Bone marrow (tissue), 2 donors: ENCODE measurements at regions not wholly inside any gene's neighbourhood (a gene's known extent, or its start where the extent isn't known, plus 50 kb on each side); places are given as distances from the start of the nearest gene placed in this dataset.
"Not testable (repeated sequence)": the region's sequence is repeated elsewhere in the genome, so short reads cannot be mapped to it uniquely, and the experiment has no call there.

Experiments
- DNase-seq, 2 donors: peaks; one replicate each; lab custom pipeline; 2025; lab: John Stamatoyannopoulos, UW

DNA sequence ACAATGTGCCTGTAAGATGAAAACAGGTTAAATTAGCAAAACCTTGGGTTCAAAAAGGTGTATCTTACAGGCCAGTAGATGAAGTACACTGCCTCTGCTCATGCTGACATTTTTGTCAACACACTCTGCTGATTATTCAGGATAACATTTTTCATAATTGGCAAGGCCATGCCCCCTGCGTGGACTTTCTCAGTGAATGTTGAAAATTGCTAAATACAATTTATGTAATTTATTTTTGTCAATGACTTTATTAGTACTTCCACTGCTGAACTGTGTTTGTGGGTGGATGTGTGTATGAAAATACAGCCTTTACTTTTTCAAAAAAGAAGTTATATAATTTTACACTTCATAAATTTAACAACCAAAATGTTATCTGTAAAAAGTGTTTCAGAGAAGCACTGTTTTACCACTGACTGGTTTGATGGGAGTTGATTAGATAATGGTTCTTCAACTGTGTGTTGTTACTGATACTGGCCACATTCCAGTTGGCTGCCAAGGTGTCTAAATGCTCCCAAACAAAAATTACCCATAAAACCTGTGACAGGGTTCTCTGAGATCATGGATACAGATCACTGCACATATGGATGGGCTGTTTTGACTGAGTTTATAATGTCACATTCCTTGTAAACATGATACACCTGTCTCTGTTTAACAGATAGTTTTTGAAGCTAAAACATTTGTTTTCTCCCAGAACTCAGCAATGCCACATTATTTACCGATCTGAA is 151.9 kb upstream of the SLC7A11 start:
- no peak for DNase-seq

DNA sequence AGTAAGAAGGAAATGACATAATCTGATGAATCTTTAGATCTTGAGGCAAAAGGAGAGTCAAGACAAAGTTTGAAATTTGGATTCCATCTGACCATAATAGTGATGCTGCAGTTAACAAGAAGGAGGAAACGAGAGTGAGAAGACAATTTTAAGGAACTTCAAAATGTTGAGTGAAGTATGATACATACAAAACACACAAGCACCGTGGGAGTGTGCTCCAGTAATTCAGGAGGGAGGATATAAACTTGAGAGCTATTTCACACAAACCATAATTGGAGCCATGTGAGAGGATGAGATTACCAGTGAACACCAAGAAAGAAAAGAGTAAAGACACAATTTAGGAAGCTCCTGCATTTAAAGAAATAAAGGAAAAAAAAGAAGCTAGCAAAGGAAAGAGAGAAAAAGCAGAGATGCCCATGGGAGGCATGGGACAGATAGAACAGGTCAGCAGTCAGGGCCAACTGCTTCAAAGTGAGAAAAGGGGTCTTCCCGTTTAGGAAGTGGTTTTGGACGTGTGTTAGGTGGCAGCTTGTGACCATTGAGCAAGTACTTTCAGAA is 150.7 kb upstream of the SLC7A11 start:
- no peak for DNase-seq

DNA sequence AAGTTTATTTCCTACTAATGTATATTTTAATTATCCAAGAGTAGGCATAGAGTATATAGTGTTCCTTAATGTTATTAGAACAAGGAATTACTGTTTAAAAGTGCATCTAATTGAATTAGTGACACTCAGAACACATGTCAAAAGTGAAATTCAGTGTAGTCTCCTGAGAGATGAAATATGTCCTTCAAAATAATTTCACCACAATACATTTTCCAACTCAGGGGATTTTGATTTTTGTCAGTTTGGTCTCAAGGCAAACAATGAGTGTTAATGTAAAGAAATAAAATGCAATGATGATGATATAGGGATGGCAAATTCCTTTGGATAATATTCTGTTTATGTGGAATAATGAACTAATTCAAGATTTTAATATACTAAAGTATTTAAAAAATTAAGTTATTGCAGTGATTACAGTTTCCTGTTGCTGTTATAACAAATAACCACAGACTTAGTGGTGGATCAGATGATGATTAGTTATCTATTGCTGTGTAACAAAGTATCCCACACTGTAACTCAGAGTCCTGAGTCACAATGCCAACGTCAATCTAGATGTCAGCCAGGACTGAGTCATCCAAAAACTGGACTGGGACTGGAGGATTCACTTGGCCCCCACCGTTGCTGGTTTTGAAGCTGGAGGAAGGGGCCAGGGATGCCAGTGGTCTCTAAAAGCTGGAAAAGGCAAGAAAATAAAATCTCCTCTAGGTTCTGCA is 148.0 kb upstream of the SLC7A11 start:
- DNase-seq, result peak in 1 of 2 donors; percentile 12

DNA sequence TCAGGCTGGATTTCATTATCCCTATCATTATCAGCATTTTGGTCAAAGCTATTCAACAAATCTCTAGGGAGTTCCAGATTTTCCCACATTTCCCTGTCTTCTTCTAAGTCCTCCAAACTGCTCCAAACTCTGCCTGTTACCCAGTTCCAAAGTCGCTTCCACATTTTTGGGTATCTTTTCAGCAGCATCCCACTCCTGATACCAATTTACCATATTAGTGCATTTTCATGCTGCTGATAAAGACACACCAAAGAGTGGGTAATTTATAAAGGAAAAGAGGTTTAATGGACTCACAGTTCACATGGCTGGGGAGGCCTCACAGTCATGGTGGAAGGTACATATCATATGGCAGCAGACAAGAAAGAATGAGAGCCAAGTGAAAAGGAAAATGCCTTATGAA is 132.8 kb upstream of the SLC7A11 start:
- no peak for DNase-seq

DNA sequence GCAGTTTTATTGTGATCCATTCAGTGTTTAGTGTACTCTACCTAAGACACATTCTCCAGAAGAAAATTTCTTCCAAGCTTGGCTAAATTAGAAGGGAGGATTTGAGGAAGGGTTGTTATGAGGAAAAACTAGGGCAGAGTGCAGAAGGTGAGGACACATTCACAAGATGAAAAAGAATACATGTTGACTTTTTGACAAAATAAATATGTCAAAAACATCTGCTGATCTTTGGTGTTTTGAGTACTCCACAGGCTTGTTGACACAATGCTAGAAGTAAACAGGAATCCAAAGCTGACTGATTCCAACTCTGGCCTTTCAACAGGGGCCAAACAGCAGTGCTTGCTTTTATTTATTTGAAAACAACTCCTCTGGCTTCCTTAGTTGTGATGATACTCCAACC is 125.8 kb upstream of the SLC7A11 start:
- no peak for DNase-seq

DNA sequence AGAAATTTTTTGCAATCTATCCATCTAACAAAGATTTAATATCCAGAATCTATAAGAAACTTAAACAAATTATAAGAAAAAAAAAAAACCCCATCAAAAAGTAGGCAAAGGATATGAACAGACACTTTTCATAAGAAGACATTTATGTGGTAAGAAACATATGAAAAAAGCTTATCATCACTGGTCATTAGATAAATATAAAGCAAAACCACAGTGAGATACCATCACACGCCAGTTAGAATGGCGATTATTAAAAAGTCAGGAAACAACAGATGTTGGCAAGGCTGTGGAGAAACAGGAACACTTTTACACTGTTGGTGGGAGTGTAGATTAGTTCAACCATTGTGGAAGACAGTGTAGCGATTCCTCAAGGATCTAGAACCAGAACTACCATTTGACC is 110.3 kb upstream of the SLC7A11 start:
- not testable (repeated sequence) for DNase-seq

DNA sequence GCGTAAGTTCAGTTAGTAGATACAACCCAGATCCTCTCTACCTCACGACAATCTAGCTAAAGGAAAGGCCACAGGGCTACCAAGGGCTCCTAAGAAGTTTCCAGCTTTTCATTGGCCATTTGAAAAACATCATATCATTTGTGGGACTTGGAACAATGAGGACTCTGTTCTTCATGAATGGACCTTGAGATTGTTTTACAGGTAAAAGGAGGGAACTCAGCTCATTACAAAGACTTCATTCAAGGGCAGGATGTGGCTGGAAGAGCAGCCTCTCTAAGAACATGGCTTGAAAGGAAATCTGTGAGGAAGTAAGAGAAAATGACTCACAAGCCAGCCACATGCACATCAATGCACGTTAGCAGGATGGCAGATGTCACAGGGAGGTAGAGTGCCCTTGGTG is 105.9 kb upstream of the SLC7A11 start:
- DNase-seq, result no peak

DNA sequence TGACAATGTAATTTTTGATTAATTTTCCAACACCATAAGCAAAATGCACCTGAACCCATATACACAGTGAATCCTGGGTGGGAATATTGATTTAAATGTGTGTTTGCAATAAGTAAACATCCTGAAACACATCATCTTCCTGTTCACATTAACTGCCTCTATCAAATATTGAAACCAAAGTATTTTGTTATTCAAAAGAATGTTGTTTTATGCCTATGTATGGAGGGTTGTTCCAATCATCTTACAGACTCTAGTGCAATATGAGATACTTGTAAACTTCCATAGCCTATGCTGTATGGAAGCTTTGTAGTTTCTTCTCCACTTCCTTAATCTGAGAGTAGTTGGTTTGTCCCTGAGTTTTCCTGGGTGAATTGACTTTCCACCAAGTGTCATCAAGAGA is 105.4 kb upstream of the SLC7A11 start:
- no peak for DNase-seq

DNA sequence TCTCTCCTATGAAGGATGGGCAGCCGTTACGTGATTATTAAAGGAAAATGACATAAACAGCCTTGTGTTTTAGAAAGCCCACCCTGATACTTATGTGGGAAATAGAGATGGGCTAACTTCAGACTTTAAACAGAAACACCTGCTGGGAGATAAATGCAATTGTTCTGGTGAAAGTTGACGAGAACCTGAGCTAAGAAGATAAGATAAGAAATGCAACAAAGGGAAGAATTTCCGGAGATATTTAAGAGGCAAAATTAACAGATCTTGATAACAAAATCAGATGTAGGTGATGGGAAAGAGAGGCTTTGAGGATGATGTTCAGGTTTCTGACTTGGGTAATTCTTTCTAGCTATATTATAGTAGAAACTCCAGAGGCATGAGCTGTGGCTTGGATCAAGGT is 102.7 kb upstream of the SLC7A11 start:
- DNase-seq, result no peak

DNA sequence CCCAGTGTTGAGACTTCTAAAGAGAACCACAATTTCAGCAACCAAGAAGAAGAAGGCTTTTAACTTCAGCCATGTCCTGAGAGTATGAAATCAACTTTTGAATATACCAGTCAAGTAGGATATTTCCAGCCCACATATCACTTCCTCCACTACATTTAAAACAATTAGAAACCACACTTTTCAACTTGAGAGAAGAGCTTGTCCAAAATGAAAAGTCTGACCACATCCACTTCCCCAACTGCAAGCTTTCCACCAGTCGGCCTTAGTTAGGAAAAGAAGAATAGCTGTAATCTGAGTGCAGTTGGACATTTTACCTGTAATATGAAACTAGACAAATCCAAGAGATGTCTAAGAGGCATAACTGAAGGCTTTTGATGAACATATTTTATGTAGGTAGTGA is 101.9 kb upstream of the SLC7A11 start:
- no peak for DNase-seq

DNA sequence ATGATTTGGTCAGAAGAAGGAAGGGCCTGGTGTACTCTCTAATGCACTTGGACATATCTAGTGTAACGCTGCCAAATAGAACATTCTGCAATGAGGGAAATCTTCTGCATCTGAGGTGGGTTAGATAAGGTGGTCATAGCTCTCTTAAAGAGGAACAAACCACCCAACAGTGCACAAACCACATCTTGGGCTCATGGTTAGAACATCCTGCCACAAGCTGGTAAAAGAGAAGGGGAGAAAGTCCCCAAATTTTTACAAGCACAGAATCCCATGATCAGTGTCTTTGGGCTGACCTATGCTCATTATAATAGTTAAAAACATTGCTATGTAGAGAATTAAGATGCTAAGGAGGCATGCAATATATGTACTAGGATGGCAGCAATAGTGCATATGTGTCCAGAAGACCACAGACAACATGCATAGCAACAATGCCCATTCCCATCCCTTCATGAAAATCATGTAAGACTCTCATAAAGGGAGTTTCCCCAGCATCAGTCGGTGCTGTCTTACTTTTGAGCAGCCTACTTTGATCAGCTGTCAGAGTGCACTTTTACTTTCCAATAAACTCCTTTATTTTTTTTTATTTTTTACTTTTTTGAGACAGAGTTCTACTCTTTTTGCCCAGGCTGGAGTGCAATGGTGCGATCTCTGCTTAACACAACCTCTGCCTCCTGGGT is 99.7 kb upstream of the SLC7A11 start:
- DNase-seq, result no peak

DNA sequence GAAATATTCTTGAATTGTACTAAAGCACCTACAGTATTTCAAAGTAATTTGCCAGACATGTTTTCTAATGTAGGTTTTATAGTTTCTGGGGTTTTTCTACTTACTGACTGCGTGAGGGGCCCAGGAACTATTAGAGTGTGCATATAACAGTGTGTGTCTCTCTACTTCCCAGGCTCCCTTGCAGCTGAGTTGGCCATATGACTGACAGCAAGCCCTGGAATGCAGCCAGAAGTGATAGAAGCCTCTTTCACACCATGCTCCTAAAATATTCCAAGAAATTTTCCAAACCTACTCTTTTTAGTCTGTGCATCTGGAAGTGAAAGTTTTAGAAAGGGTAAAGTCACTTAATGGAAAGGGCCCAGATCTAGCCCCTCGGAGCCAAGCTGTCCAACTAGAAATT is 96.7 kb upstream of the SLC7A11 start:
- DNase-seq, result no peak

DNA sequence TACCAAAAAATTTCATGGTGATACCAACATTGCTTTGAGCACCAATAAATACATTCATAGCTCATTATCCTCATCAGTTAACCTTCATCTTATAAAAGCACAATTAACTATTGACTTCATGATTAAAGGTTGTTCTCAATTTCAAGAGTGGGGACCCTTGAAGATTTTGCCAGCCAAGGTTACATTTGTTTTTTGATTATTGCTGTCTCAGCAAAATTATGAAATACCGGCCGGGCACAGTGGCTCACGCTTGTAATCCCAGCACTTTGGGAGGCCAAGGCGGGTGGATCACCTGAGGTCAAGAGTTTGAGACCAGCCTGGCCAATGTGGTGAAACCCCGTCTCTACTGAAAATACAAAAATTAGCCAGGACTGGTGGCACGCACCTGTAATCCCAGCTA is 96.1 kb upstream of the SLC7A11 start:
- not testable (repeated sequence) for DNase-seq

DNA sequence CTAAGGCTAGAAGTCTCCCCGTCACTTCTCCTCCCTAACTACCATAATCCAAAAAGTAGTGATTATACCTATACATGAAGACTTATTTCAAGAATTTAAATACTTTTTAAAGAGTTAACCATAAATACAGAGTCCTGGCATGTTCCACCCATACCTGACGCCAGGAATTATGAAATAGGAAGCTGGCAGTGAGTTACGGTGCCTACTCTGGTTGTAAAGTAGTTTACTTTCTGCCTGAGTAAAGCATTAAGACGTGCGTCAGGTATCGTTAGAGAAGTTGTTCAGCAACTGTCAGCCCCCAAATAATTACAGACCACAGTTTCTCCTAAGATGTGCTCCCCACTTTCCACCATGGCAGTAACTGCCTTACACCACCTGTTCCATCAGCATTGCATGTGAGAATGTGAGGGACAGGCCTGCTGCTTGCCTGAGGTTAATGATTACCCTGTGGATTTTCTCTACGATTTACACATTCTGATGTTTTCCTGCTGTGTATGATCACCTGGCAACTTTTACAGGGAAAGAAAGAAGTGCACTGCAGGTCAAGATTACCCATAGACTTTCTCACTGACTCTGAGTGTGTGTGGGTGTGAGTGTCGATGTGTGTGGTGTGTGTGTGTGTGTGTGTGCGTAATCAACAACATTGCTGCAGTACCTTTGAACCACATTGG is 92.3 kb upstream of the SLC7A11 start:
- DNase-seq, result no peak

DNA sequence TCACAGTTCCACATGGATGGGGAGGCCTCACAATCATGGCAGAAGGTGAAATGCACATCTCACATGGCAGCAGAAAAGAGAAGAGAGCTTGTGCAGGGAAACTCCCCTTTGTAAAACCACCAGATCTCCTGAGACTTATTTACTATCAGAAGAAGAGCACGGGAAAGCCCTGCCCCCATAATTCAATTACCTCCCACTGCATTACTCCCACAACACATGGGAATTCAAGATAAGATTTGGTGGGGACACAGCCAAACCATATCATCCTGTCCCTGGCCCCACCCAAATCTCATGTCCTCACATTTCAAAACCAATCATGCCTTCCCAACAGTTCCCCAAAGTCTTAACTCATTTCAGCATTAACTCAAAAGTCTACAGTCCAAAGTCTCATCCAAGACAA is 90.3 kb upstream of the SLC7A11 start:
- not testable (repeated sequence) for DNase-seq

DNA sequence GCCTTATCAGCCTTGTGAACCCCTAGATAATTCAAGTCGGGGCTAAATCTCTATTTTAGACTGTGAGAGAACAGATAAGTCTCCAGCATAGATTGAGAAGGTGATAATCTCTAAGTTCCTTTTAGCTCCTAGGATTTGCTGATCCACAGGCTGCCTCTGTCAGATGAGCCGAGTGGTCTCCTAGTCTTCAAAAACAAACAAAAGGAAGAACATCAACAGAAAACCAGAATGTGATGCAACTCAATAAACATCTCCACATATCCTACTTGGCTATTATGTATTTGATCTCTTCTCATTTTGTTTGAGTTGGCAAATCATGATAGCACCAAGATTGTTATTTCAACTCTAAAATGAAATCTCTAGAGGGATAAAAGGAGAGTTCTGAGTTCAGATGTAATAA is 88.4 kb upstream of the SLC7A11 start:
- no peak for DNase-seq

DNA sequence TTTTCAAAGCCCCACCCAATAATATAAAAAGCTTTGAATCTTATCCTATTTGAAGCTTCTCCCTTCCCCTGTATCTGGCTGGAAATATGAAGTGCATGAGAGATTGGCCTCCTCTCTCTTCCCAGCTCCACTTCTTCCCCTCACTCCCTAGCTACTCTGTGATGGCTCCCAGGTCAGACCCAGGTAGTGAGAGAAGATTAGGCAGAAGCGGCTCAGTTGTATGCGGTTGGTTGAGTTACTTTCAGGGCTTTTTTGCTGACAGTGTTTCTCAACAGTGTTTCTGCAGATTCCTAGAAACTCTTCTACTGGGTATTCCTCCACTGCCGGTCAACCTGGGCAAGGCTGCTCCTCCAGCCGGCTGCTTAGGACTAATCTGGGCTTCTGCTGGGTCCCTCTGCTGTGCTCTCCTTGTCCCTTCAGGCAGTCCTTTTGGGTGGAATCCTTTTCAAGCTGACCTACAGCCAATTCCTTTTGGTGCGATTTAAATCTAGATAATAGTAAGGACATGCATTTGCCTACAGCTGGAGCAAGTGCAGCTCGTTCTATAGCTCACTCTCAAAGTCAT is 87.4 kb upstream of the SLC7A11 start:
- DNase-seq, result no peak

DNA sequence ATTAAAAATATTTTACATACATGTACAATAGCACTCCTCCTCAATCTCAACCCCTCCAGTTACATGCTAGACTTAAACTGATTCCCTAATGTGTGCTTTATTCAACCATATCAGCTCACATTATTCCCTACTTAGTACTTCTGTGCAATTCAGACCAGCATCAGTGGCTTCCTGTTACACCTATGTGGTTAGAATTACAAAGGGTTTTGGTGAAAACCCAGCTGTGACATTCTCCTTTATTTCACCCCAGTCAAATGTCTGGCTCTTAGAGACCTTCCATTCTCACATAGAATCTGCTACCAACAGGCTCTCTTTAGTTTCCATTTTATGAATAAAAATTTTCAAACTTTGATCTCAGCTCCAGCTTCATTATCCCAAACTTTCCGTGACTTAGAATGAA is 85.2 kb upstream of the SLC7A11 start:
- DNase-seq, result no peak

DNA sequence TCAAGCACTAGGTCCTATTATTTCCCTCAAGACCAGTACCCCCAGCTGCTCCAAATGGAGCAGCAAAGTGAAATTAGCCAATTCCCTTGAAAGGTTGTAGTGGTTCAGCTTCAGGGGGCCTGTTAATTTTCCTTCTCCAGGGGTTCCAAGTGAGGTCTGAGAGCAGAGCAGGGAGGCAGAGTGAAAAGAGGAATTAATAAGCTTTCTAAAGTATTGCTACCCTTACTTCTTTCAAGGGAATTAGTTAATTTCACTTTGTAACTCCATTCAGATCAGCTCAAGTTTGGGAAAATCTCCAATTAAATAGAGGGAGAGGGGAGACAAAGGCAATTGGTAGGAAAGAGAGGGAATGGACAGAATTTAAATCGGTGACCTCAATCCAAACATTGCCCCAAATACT is 78.7 kb upstream of the SLC7A11 start:
- DNase-seq, result no peak

DNA sequence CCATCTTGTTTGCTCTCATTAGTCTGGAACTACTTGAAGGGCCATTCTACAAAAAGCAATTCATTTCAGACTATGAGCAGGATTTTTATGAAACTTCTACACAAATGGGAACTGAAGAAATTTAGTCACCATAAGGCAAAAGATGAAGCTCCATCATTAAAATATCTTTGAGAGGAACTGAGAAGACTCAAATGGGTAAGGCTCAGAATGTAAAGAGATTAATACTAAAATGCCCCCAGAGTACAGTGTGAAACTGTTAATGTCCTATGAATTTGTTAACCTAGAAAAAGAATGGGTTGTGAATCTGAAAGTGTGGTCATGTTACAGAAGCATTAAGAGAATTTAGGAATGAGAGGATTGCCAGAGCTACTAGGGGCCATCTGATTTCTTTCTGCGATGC is 77.9 kb upstream of the SLC7A11 start:
- DNase-seq, result no peak

DNA sequence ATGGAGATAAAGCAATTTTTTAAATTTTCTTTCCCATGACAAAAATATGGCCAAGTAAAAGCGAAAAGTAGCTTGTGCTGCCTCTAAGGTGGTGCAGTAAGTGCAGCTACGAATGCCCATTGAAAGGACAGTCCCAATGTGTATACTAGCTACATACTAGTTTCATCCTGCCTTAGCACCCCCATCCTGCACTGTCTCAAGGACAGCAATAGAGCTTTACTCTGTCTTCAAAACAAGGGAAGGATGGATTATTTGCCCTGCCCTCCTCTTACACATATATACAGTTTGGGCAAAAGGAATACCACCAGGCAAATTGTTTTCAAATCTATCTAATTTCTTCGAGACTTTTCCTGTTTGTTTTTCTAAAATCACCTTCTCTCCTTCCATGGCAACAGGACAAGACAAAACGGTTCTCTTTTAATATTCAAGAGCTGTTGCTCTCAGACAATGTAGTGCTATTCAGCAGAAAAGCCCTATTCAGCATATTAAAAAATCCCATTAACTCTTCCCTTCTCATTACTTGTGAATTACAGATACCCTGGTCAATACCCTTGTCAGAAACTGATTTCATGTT is 75.1 kb upstream of the SLC7A11 start:
- DNase-seq, result no peak

DNA sequence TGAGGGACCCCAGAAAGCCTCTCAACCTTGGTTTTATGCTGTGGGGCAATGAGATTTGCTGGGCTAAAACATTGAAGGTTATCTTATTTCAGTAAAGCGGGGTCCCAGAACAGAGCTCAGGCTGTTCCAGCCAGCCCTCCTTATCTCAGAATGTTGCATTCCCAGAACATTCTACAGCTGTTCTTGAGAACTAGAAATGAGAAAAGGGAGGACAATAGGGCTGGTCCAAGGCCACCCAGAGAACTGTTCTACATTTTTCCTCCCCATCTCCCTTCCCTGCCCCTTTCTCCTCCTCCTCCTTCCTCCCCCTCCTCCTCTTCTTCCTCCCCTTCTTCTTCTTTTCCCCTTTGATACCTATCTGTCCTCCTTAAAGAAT is 70.4 kb upstream of the SLC7A11 start:
- no peak for DNase-seq
